HUES64 (cell line): ENCODE measurements at regions not wholly inside any gene's neighbourhood (a gene's known extent, or its start where the extent isn't known, plus 50 kb on each side); places are given as distances from the start of the nearest gene placed in this dataset.

ENCODE experiments used
- H3K27ac ChIP-seq: 2 replicates; pipeline ENCODE4 v1.7.0; 2013; ENCODE audit warnings: low read depth, low read length, inconsistent platforms
- H3K27me3 ChIP-seq: 2 replicates; pipeline ENCODE4 v1.6.1; 2013; ENCODE audit warnings: mild to moderate bottlenecking, low read length; ENCODE audit not compliant: insufficient read depth
- H3K36me3 ChIP-seq: 2 replicates; pipeline ENCODE4 v1.6.1; 2013; ENCODE audit warnings: mild to moderate bottlenecking, low read length; ENCODE audit not compliant: insufficient read depth
- H3K4me1 ChIP-seq: 2 replicates; pipeline ENCODE4 v1.6.1; 2013; ENCODE audit warnings: mild to moderate bottlenecking, low read length, moderate library complexity; ENCODE audit not compliant: insufficient read depth
- H3K4me3 ChIP-seq: 2 replicates; pipeline ENCODE4 v1.5.1; 2013; ENCODE audit warnings: mild to moderate bottlenecking, low read length, moderate library complexity
- H3K9ac ChIP-seq: 2 replicates; pipeline ENCODE4 v1.6.1; 2013; ENCODE audit warnings: mild to moderate bottlenecking, low read depth, low read length
- H3K9me3 ChIP-seq: 2 replicates; pipeline ENCODE4 v1.6.1; 2013; ENCODE audit warnings: low read depth, low read length; ENCODE audit not compliant: insufficient read depth
- WGBS: fragments of 150-250, 120-280 bp; methylation state at CpG from one replicate; pipeline ENCODE4 v1.1.7; 2013; ENCODE audit warnings: missing lambda C conversion rate; 5-methylcytosine and 5-hydroxymethylcytosine counted together

- no peak overlapping the region for H3K9ac ChIP-seq
- no peak overlapping the region for H3K27ac ChIP-seq
- 94% methylated on average over 6 of the region's 6 CpGs for WGBS
These were observed 661.6 kb downstream of the PLCL1 start for GRCh38 chr2:198465970-198466369.

GRCh38 chr2:198456418-198456817, 652.0 kb downstream of the PLCL1 start:
- whole genome bisulfite sequencing: 81% methylated on average over 2 of the region's 2 CpGs
- no peak overlapping the region for H3K27ac ChIP-seq
- no peaks in the 10 kb centered on the region for H3K27me3 ChIP-seq
- no peaks in the 10 kb centered on the region for H3K36me3 ChIP-seq
- H3K4me1 ChIP-seq: no peaks in the 10 kb centered on the region
- no peaks in the 10 kb centered on the region for H3K9me3 ChIP-seq
- H3K9ac ChIP-seq: no peak overlapping the region
- H3K4me3 ChIP-seq: no peak overlapping the region

More at GRCh38 chr2:198465970-198466369, 661.6 kb downstream of the PLCL1 start:
- H3K9me3 ChIP-seq: no peaks in the 10 kb centered on the region
- no peaks in the 10 kb centered on the region for H3K4me1 ChIP-seq
- H3K27me3 ChIP-seq: no peaks in the 10 kb centered on the region
- no peak overlapping the region for H3K4me3 ChIP-seq
- H3K36me3 ChIP-seq: no peaks in the 10 kb centered on the region

GRCh38 chr2:198453866-198454265, 649.5 kb downstream of the PLCL1 start:
- Histone ChIP-seq H3K27me3 (no peaks in the 10 kb centered on the region), H3K4me1 (no peaks in the 10 kb centered on the region), H3K36me3 (no peaks in the 10 kb centered on the region), H3K9ac (no peak overlapping the region), H3K27ac (no peak overlapping the region), H3K4me3 (no peak overlapping the region), H3K9me3 (no peaks in the 10 kb centered on the region)
- 93% methylated on average over 2 of the region's 2 CpGs for WGBS

GRCh38 chr2:198452327-198452726, 647.9 kb downstream of the PLCL1 start:
- Histone ChIP-seq H3K9me3 (no peaks in the 10 kb centered on the region), H3K9ac (no peak overlapping the region), H3K4me1 (no peaks in the 10 kb centered on the region), H3K36me3 (no peaks in the 10 kb centered on the region), H3K27me3 (no peaks in the 10 kb centered on the region), H3K27ac (no peak overlapping the region), H3K4me3 (no peak overlapping the region)
- 95% methylated on average over 1 of the region's 1 CpG for WGBS

GRCh38 chr2:198448789-198449188, 644.4 kb downstream of the PLCL1 start:
- no peaks in the 10 kb centered on the region for H3K4me1 ChIP-seq

GRCh38 chr2:198444800-198445287, 640.5 kb downstream of the PLCL1 start:
- WGBS: 90% methylated on average over 2 of the region's 2 CpGs
- Histone ChIP-seq H3K9ac (no peak overlapping the region), H3K36me3 (no peaks in the 10 kb centered on the region), H3K4me3 (no peak overlapping the region), H3K27me3 (no peaks in the 10 kb centered on the region), H3K27ac (no peak overlapping the region), H3K9me3 (no peaks in the 10 kb centered on the region), H3K4me1 (no peaks in the 10 kb centered on the region)

More at GRCh38 chr2:198448789-198449188, 644.4 kb downstream of the PLCL1 start:
- no peaks in the 10 kb centered on the region for H3K36me3 ChIP-seq
- no peak overlapping the region for H3K27ac ChIP-seq
- no peaks in the 10 kb centered on the region for H3K9me3 ChIP-seq
- no peak overlapping the region for H3K4me3 ChIP-seq
- no peaks in the 10 kb centered on the region for H3K27me3 ChIP-seq
- 100% methylated on average over 1 of the region's 1 CpG for WGBS
- H3K9ac ChIP-seq: no peak overlapping the region

- no peaks in the 10 kb centered on the region for H3K27me3 ChIP-seq
- H3K4me3 ChIP-seq: no peak overlapping the region
- no peaks in the 10 kb centered on the region for H3K4me1 ChIP-seq
- H3K36me3 ChIP-seq: no peaks in the 10 kb centered on the region
- H3K9ac ChIP-seq: no peak overlapping the region
- no peak overlapping the region for H3K27ac ChIP-seq
- no peaks in the 10 kb centered on the region for H3K9me3 ChIP-seq
These were observed 637.5 kb downstream of the PLCL1 start for GRCh38 chr2:198441901-198442300.

DNA sequence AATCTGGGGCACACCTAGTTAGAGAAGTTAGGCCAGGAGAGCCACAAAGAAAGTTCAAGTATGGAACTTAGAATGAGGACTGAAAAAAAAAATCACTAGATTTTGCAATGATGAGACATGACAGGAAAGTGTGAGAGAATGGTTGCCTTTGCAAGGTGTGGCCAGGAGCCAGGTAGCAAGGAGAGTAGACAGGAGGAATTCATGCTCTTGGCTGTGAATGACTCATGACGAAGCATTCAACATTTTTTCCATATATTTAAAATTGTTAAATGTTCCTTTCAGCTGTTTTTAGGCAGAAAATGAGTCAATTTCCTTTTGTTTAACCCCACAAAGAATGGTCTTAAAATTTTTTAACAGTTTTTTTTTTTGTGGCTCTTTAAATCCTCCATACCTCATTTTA, 636.9 kb downstream of the PLCL1 start:
- H3K9me3 ChIP-seq: no peaks in the 10 kb centered on the region
- no peaks in the 10 kb centered on the region for H3K36me3 ChIP-seq
- no peaks in the 10 kb centered on the region for H3K27me3 ChIP-seq
- H3K9ac ChIP-seq: no peak overlapping the region
- no peaks in the 10 kb centered on the region for H3K4me1 ChIP-seq
- H3K4me3 ChIP-seq: no peak overlapping the region
- no CpG with 5 or more reads among the region's 1 CpG for WGBS
- H3K27ac ChIP-seq: no peak overlapping the region

DNA sequence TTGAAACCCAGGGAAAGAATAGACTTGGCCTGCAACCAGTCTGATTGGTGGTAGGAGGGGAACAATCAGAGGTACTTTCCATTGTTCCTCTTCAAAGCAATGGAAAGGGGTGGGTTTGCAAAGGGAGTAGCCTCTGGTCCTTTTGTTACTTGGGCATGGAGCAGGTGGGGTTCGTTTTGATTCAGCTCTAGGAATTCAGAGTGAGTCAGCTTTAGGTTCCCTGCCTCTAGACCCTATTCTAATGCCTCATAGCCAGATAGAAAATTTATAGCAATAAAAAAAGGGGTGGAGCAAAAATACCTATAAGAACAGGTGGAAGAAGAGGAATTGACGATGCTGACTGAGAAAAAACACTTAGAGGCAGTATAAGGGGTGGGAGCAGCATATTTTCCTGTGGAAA, 636.4 kb downstream of the PLCL1 start:
- Histone ChIP-seq H3K27ac (no peak overlapping the region), H3K4me1 (no peaks in the 10 kb centered on the region), H3K9ac (no peak overlapping the region), H3K9me3 (no peaks in the 10 kb centered on the region), H3K36me3 (no peaks in the 10 kb centered on the region), H3K27me3 (no peaks in the 10 kb centered on the region), H3K4me3 (no peak overlapping the region)
- WGBS: 62% methylated on average over 2 of the region's 2 CpGs

GRCh38 chr2:198438331-198438730, 633.9 kb downstream of the PLCL1 start:
- H3K27ac ChIP-seq: no peak overlapping the region
- H3K4me1 ChIP-seq: no peaks in the 10 kb centered on the region
- no peaks in the 10 kb centered on the region for H3K36me3 ChIP-seq
- no peak overlapping the region for H3K4me3 ChIP-seq
- 96% methylated on average over 1 of the region's 1 CpG for WGBS
- no peak overlapping the region for H3K9ac ChIP-seq
- no peaks in the 10 kb centered on the region for H3K9me3 ChIP-seq
- H3K27me3 ChIP-seq: no peaks in the 10 kb centered on the region

- Histone ChIP-seq H3K27ac (no peak overlapping the region), H3K9me3 (no peaks in the 10 kb centered on the region), H3K4me3 (no peak overlapping the region), H3K27me3 (no peaks in the 10 kb centered on the region), H3K9ac (no peak overlapping the region), H3K36me3 (no peaks in the 10 kb centered on the region), H3K4me1 (no peaks in the 10 kb centered on the region)
- no CpG with 5 or more reads among the region's 1 CpG for WGBS
These were observed 619.7 kb downstream of the PLCL1 start for GRCh38 chr2:198424112-198424511.

- Histone ChIP-seq H3K4me1 (no peaks in the 10 kb centered on the region), H3K4me3 (no peak overlapping the region), H3K27me3 (no peaks in the 10 kb centered on the region), H3K9ac (no peak overlapping the region), H3K27ac (no peak overlapping the region), H3K9me3 (no peaks in the 10 kb centered on the region), H3K36me3 (no peaks in the 10 kb centered on the region)
- 92% methylated on average over 3 of the region's 3 CpGs for WGBS
These were observed 613.4 kb downstream of the PLCL1 start for GRCh38 chr2:198417836-198418235.
